ENCODE measurements at regions not wholly inside any gene's neighbourhood (a gene's known extent, or its start where the extent isn't known, plus 50 kb on each side); places are given as distances from the start of the nearest gene placed in this dataset.
"Not testable (repeated sequence)": the region's sequence is repeated elsewhere in the genome, so short reads cannot be mapped to it uniquely, and the experiment has no call there.

GRCh38 chr11:67820081-67820480 lies 145.7 kb upstream of the ALDH3B2 start:
- Histone ChIP-seq H3K9ac (ENCODE audit: low read depth, low read length) (no peak overlapping the region), H3K36me3 (ENCODE audit: insufficient read depth, low read depth, low read length) (no peaks in the 10 kb centered on the region), H3K27me3 (ENCODE audit: insufficient read depth, low read length) (no peaks in the 10 kb centered on the region), H3K4me1 (ENCODE audit: insufficient read depth, low read length) (no peaks in the 10 kb centered on the region; the same call in 1 of the 2 replicates), H3K4me3 (ENCODE audit: low read length) (no peak overlapping the region), H3K9me3 (ENCODE audit: insufficient read depth, low read depth, low read length) (no peaks in the 10 kb centered on the region), H3K27ac (ENCODE audit: low read length) (no peak overlapping the region)

GRCh38 chr11:67817558-67817957 lies 143.1 kb upstream of the ALDH3B2 start:
- not testable (repeated sequence) for H3K27ac ChIP-seq (ENCODE audit: low read length); H3K9ac ChIP-seq (ENCODE audit: low read depth, low read length); H3K36me3 ChIP-seq (ENCODE audit: insufficient read depth, low read depth, low read length); H3K9me3 ChIP-seq (ENCODE audit: insufficient read depth, low read depth, low read length); H3K27me3 ChIP-seq (ENCODE audit: insufficient read depth, low read length); H3K4me3 ChIP-seq (ENCODE audit: low read length); H3K4me1 ChIP-seq (ENCODE audit: insufficient read depth, low read length)

- H3K27ac ChIP-seq (ENCODE audit: low read length); H3K4me1 ChIP-seq (ENCODE audit: insufficient read depth, low read length); H3K27me3 ChIP-seq (ENCODE audit: insufficient read depth, low read length); H3K9me3 ChIP-seq (ENCODE audit: insufficient read depth, low read depth, low read length); H3K36me3 ChIP-seq (ENCODE audit: insufficient read depth, low read depth, low read length); H3K4me3 ChIP-seq (ENCODE audit: low read length); H3K9ac ChIP-seq (ENCODE audit: low read depth, low read length): not testable (repeated sequence)
These were observed 134.9 kb upstream of the ALDH3B2 start for GRCh38 chr11:67809301-67809700.

GRCh38 chr11:67807896-67808295 lies 133.5 kb upstream of the ALDH3B2 start:
- H3K4me1 ChIP-seq (ENCODE audit: insufficient read depth, low read length); H3K27me3 ChIP-seq (ENCODE audit: insufficient read depth, low read length); H3K9me3 ChIP-seq (ENCODE audit: insufficient read depth, low read depth, low read length); H3K9ac ChIP-seq (ENCODE audit: low read depth, low read length); H3K27ac ChIP-seq (ENCODE audit: low read length); H3K4me3 ChIP-seq (ENCODE audit: low read length); H3K36me3 ChIP-seq (ENCODE audit: insufficient read depth, low read depth, low read length): not testable (repeated sequence)

- H3K27ac ChIP-seq (ENCODE audit: low read length); H3K36me3 ChIP-seq (ENCODE audit: insufficient read depth, low read depth, low read length); H3K27me3 ChIP-seq (ENCODE audit: insufficient read depth, low read length); H3K9me3 ChIP-seq (ENCODE audit: insufficient read depth, low read depth, low read length); H3K4me1 ChIP-seq (ENCODE audit: insufficient read depth, low read length): not testable (repeated sequence)
- Histone ChIP-seq H3K4me3 (ENCODE audit: low read length) (peak overlapping the region; percentile 72; the same call in 1 of the 2 replicates), H3K9ac (ENCODE audit: low read depth, low read length) (peak overlapping the region; percentile 64; the same call in 1 of the 2 replicates)
These were observed 132.4 kb upstream of the ALDH3B2 start for GRCh38 chr11:67806728-67807235.

- peak overlapping the region; percentile 64; the same call in 1 of the 2 replicates for H3K9ac ChIP-seq (ENCODE audit: low read depth, low read length)
- not testable (repeated sequence) for H3K27ac ChIP-seq (ENCODE audit: low read length); H3K27me3 ChIP-seq (ENCODE audit: insufficient read depth, low read length)
These were observed 131.8 kb upstream of the ALDH3B2 start for GRCh38 chr11:67806183-67806582.

GRCh38 chr11:67805253-67806126 lies 131.1 kb upstream of the ALDH3B2 start:
- H3K4me1 ChIP-seq (ENCODE audit: insufficient read depth, low read length); H3K36me3 ChIP-seq (ENCODE audit: insufficient read depth, low read depth, low read length); H3K9me3 ChIP-seq (ENCODE audit: insufficient read depth, low read depth, low read length); H3K27ac ChIP-seq (ENCODE audit: low read length); H3K27me3 ChIP-seq (ENCODE audit: insufficient read depth, low read length): not testable (repeated sequence)
- H3K9ac ChIP-seq (ENCODE audit: low read depth, low read length) = peak overlapping the region; percentile 81; the same call in 1 of the 2 replicates
- H3K4me3 ChIP-seq (ENCODE audit: low read length) = peak overlapping the region; percentile 79; the same call in 1 of the 2 replicates

More at GRCh38 chr11:67806183-67806582, 131.8 kb upstream of the ALDH3B2 start:
- not testable (repeated sequence) for H3K36me3 ChIP-seq (ENCODE audit: insufficient read depth, low read depth, low read length); H3K4me1 ChIP-seq (ENCODE audit: insufficient read depth, low read length); H3K9me3 ChIP-seq (ENCODE audit: insufficient read depth, low read depth, low read length)
- peak overlapping the region; percentile 72 for H3K4me3 ChIP-seq (ENCODE audit: low read length)

- H3K4me1 ChIP-seq (ENCODE audit: insufficient read depth, low read length); H3K27ac ChIP-seq (ENCODE audit: low read length); H3K9me3 ChIP-seq (ENCODE audit: insufficient read depth, low read depth, low read length); H3K27me3 ChIP-seq (ENCODE audit: insufficient read depth, low read length); H3K36me3 ChIP-seq (ENCODE audit: insufficient read depth, low read depth, low read length): not testable (repeated sequence)
- Histone ChIP-seq H3K9ac (ENCODE audit: low read depth, low read length) (peak overlapping the region; percentile 81; the same call in 1 of the 2 replicates), H3K4me3 (ENCODE audit: low read length) (peak overlapping the region; percentile 79)
These were observed 130.2 kb upstream of the ALDH3B2 start for GRCh38 chr11:67804435-67805252.

GRCh38 chr11:67803519-67803918 lies 129.1 kb upstream of the ALDH3B2 start:
- H3K27ac ChIP-seq (ENCODE audit: low read length); H3K36me3 ChIP-seq (ENCODE audit: insufficient read depth, low read depth, low read length); H3K27me3 ChIP-seq (ENCODE audit: insufficient read depth, low read length); H3K9ac ChIP-seq (ENCODE audit: low read depth, low read length); H3K4me3 ChIP-seq (ENCODE audit: low read length); H3K4me1 ChIP-seq (ENCODE audit: insufficient read depth, low read length); H3K9me3 ChIP-seq (ENCODE audit: insufficient read depth, low read depth, low read length): not testable (repeated sequence)

GRCh38 chr11:67803055-67803454 lies 128.6 kb upstream of the ALDH3B2 start:
- H3K27me3 ChIP-seq (ENCODE audit: insufficient read depth, low read length); H3K4me3 ChIP-seq (ENCODE audit: low read length); H3K9me3 ChIP-seq (ENCODE audit: insufficient read depth, low read depth, low read length); H3K27ac ChIP-seq (ENCODE audit: low read length); H3K9ac ChIP-seq (ENCODE audit: low read depth, low read length); H3K4me1 ChIP-seq (ENCODE audit: insufficient read depth, low read length); H3K36me3 ChIP-seq (ENCODE audit: insufficient read depth, low read depth, low read length): not testable (repeated sequence)

- not testable (repeated sequence) for H3K9me3 ChIP-seq (ENCODE audit: insufficient read depth, low read depth, low read length); H3K27ac ChIP-seq (ENCODE audit: low read length); H3K27me3 ChIP-seq (ENCODE audit: insufficient read depth, low read length); H3K9ac ChIP-seq (ENCODE audit: low read depth, low read length); H3K4me3 ChIP-seq (ENCODE audit: low read length); H3K36me3 ChIP-seq (ENCODE audit: insufficient read depth, low read depth, low read length); H3K4me1 ChIP-seq (ENCODE audit: insufficient read depth, low read length)
These were observed 128.2 kb upstream of the ALDH3B2 start for GRCh38 chr11:67802623-67803022.

- not testable (repeated sequence) for H3K4me3 ChIP-seq (ENCODE audit: low read length); H3K9me3 ChIP-seq (ENCODE audit: insufficient read depth, low read depth, low read length); H3K9ac ChIP-seq (ENCODE audit: low read depth, low read length); H3K4me1 ChIP-seq (ENCODE audit: insufficient read depth, low read length); H3K27me3 ChIP-seq (ENCODE audit: insufficient read depth, low read length); H3K36me3 ChIP-seq (ENCODE audit: insufficient read depth, low read depth, low read length); H3K27ac ChIP-seq (ENCODE audit: low read length)
These were observed 127.0 kb upstream of the ALDH3B2 start for GRCh38 chr11:67801397-67801796.
